NB4 (cell line): ENCODE measurements at regions not wholly inside any gene's neighbourhood (a gene's known extent, or its start where the extent isn't known, plus 50 kb on each side); places are given as distances from the start of the nearest gene placed in this dataset.

Experiments used
- DNase-seq: peaks from one replicate; pipeline ENCODE4 v3.0.0; 2010; ENCODE audit warnings: low read depth
- H3K4me3 ChIP-seq: one replicate; pipeline ENCODE4 v1.5.1; 2011; ENCODE audit warnings: mild to moderate bottlenecking, low read depth, low read length, moderate library complexity
- MYC ChIP-seq: IDR thresholded peaks from 2 replicates; pipeline ENCODE4 v1.6.1; 2011; ENCODE audit warnings: low read depth, low read length
- POLR2A ChIP-seq: IDR thresholded peaks from 2 replicates; pipeline ENCODE4 v1.6.1; 2011; ENCODE audit warnings: mild to moderate bottlenecking; ENCODE audit not compliant: insufficient read length; ENCODE audit errors: extremely low read depth
- TF ChIP-seq, protein P1 (sequence below): IDR thresholded peaks from one replicate; pipeline ENCODE4 v1.5.1; 2012; ENCODE audit warnings: low read depth, low read length
- TF ChIP-seq, protein P2 (sequence below): IDR thresholded peaks from 2 replicates; pipeline ENCODE4 v1.6.1; 2011; ENCODE audit warnings: low read depth, low read length

GRCh38 chr12:107329569-107330324 is 236.4 kb upstream of the CRY1 start:
- DNase-seq: peak; percentile 71
- no peak overlapping the region for H3K4me3 ChIP-seq
- TF ChIP-seq MYC (no peak; the same call in 1 of the 2 replicates), POLR2A (no peak)
- TF ChIP-seq, protein P1, sequence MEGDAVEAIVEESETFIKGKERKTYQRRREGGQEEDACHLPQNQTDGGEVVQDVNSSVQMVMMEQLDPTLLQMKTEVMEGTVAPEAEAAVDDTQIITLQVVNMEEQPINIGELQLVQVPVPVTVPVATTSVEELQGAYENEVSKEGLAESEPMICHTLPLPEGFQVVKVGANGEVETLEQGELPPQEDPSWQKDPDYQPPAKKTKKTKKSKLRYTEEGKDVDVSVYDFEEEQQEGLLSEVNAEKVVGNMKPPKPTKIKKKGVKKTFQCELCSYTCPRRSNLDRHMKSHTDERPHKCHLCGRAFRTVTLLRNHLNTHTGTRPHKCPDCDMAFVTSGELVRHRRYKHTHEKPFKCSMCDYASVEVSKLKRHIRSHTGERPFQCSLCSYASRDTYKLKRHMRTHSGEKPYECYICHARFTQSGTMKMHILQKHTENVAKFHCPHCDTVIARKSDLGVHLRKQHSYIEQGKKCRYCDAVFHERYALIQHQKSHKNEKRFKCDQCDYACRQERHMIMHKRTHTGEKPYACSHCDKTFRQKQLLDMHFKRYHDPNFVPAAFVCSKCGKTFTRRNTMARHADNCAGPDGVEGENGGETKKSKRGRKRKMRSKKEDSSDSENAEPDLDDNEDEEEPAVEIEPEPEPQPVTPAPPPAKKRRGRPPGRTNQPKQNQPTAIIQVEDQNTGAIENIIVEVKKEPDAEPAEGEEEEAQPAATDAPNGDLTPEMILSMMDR: no peak
- TF ChIP-seq, protein P2, sequence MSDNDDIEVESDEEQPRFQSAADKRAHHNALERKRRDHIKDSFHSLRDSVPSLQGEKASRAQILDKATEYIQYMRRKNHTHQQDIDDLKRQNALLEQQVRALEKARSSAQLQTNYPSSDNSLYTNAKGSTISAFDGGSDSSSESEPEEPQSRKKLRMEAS: no peak; the same call in 1 of the 2 replicates

GRCh38 chr12:107330831-107331431 is 237.6 kb upstream of the CRY1 start:
- no peak overlapping the region for H3K4me3 ChIP-seq
- peak; percentile 19 for DNase-seq
- TF ChIP-seq MYC: no peak
- TF ChIP-seq, protein P2: no peak
- no peak for TF ChIP-seq POLR2A
- TF ChIP-seq, protein P1: no peak

DNA sequence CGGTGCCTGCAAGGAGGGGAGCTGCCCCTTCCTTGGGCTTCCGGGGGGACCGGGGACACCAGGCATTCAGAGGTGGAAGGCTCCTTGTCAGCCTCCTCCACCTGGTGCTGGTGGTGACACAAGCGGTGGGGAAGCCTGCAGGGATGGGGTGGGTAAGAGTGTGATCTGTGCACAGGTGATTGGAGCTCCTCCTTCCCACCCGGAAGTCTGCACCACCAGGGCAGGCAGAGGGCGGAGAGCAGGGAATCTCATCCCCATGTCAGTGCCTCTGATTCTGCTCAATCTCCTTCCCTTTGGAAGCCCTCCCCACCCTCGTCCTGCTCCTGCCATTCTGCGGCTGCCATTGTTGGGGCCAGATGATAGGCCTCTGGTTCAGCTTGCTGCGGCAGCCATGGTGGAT is 238.1 kb upstream of the CRY1 start:
- TF ChIP-seq, protein P1: no peak
- DNase-seq: no peak
- no peak overlapping the region for H3K4me3 ChIP-seq

DNA sequence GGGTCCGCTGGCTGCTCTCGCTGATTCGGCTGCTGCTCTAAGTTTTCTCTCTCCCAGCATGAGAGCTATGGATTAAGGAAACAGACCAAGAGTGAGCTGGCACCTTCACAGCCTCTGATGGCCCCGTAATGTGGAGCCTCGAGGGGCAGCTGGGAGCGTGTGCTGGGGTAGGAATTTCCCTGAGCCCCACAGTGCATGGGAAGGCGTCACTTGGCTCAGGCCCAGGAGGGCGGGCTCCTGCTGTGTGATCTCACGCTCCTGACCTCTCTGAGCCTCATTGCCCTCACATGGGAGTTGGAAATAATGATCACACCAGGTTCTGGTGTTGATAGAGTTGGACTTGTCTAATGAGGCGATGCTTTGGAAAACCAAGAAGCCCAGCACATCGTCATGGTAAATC is 238.6 kb upstream of the CRY1 start:
- TF ChIP-seq MYC (no peak), POLR2A (no peak)
- TF ChIP-seq, protein P2: no peak
- TF ChIP-seq, protein P1: no peak

DNA sequence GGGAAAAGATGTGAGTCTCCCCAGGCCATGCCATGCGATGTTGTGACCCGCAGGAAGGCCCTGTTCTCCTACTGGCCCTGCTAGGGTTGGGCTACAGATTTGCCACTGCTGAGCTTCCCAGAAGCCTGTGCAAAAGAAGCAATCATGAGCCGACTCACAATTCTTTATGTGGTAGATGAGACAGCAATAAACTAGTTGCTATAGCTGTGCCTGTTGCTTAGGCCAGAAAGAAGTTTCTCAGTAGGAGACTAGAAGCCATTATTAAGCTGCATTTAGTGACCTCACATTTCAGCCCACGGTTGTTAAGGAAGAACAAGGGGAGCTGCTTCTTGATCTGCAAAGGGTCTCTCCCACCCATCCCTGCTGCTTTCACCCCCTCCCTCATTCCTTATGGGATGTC is 239.4 kb upstream of the CRY1 start:
- peak; percentile 18 for DNase-seq
- H3K4me3 ChIP-seq: no peak overlapping the region
- TF ChIP-seq, protein P1: no peak
- TF ChIP-seq, protein P2: no peak
- TF ChIP-seq MYC (no peak), POLR2A (no peak)

More for the DNA sequence above, 238.6 kb upstream of the CRY1 start:
- H3K4me3 ChIP-seq: no peak overlapping the region
- DNase-seq: no peak
